Muscle layer of duodenum (tissue), 2 donors: ENCODE measurements at regions not wholly inside any gene's neighbourhood (a gene's known extent, or its start where the extent isn't known, plus 50 kb on each side); places are given as distances from the start of the nearest gene placed in this dataset.

Experiments
- H3K27ac ChIP-seq: one replicate; pipeline ENCODE4 v1.7.0; 2013; ENCODE audit warnings: mild to moderate bottlenecking, low read length
- H3K27me3 ChIP-seq: one replicate; pipeline ENCODE4 v1.7.0; 2013; ENCODE audit warnings: low read depth, mild to moderate bottlenecking, control low read depth, low read length
- H3K36me3 ChIP-seq, 2 donors: one replicate each; pipeline ENCODE4 v1.7.0; 2013; ENCODE audit warnings: low read length in 2 of 2, control low read depth in 1 of 2, mild to moderate bottlenecking in 1 of 2; ENCODE audit not compliant: insufficient read depth in 2 of 2, control insufficient read depth in 1 of 2
- H3K4me1 ChIP-seq, 2 donors: one replicate each; pipeline ENCODE4 v1.7.0; 2013; ENCODE audit warnings: low read length in 2 of 2, mild to moderate bottlenecking in 2 of 2, control low read depth in 1 of 2, moderate library complexity in 1 of 2; ENCODE audit not compliant: insufficient read depth in 2 of 2, control insufficient read depth in 1 of 2
- H3K4me3 ChIP-seq, 2 donors: one replicate each; pipeline ENCODE4 v1.7.0; 2013; ENCODE audit warnings: low read length in 2 of 2, low read depth in 1 of 2, mild to moderate bottlenecking in 1 of 2
- H3K9me3 ChIP-seq, 2 donors: one replicate each; pipeline ENCODE4 v1.7.0; 2013; ENCODE audit warnings: low read length in 2 of 2, control low read depth in 1 of 2, mild to moderate bottlenecking in 1 of 2; ENCODE audit not compliant: control insufficient read depth in 1 of 2
- donor health status: healthy.

DNA sequence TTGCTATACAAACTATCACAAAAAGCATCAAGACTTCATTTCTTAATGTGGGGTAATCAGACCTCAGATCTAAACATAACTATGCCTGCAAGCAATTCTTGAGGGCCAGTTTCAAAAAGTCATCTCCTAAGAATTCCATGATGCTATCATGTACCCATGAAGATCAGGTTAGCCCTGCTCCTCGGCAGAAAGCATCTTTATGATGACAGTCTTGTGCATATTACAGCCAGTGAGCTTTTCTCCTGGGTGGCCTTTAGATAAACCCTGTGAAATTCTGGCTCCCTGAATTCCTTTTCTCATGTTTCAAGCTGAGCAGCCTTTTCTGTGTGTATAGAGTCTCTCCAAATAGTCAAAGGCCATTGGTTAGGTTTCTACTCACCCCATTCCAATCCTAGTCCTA is 201.9 kb upstream of the MCTP2 start:
- Histone ChIP-seq H3K36me3 (no peaks in the 10 kb centered on the region), H3K9me3 (no peaks in the 10 kb centered on the region), H3K27me3 (no peaks in the 10 kb centered on the region), H3K27ac (peak overlapping the region; percentile 9), H3K4me1 (peaks cover 9 to 31% of the 10 kb centered on the region in 2 donors), H3K4me3 (no peak overlapping the region)

DNA sequence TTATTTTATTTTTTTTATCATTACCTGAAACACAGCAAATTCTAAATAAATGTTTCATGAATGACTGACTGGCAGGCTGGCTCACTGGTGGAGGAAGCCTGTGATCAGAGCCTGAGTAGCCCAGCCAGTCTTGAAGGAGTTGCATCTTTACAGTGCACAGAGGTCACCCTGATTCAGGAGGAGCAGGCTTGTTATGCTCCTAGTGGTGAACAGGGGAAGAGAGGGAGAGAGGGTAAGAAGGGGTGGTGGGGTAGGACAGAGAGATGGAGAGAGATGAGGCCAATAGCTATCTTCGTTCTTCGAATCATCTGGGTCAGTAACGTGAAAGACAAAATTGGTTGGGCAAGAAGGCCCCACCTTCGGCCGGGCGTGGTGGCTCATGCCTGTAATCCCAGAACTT is 202.6 kb upstream of the MCTP2 start:
- no peaks in the 10 kb centered on the region for H3K27me3 ChIP-seq
- H3K27ac ChIP-seq, result peak overlapping the region; percentile 5
- H3K36me3 ChIP-seq, result no peaks in the 10 kb centered on the region
- H3K4me1 ChIP-seq, result peaks cover 9 to 38% of the 10 kb centered on the region in 2 donors
- no peak overlapping the region for H3K4me3 ChIP-seq
- H3K9me3 ChIP-seq, result no peaks in the 10 kb centered on the region

DNA sequence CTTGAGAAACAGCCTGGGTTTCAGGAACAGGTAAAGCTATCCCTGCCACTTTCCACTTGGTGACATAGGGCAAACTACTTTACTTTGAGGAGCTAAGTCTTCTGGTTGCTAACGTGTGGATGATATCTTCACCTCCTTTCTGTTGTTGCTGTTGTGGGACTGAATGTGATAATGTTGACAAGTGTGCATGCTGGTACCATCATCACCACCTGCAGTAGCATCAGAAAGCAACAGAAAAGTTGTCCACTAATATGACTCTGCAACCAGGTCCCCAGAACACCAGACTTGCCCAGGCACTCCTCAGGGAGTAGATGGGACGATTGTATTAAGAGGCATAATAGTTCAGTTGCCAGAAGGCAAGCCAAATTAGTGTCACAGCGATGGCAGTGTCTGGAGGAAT is 203.2 kb upstream of the MCTP2 start:
- Histone ChIP-seq H3K27ac (no peak overlapping the region), H3K9me3 (no peaks in the 10 kb centered on the region), H3K4me3 (no peak overlapping the region), H3K36me3 (no peaks in the 10 kb centered on the region), H3K4me1 (peaks cover 9 to 45% of the 10 kb centered on the region in 2 donors), H3K27me3 (no peaks in the 10 kb centered on the region)

DNA sequence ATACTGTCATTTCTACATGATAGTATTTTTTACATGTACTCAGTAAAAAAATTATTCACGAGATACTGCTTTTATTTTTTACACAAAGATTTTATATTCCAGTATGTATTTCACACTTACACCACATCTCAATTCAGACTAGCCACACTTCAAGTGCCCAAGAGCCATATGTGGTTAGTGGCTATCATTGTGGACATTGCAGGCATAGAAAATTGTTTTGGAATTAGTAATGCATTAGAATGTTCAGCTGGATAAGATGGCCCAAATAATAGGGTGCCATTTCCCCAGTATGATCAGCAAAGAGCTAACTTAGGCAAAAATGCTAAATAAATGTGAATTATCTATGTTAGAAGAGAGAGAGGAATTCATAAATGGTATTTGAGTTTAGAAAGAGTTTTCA is 203.8 kb upstream of the MCTP2 start:
- Histone ChIP-seq H3K9me3 (no peaks in the 10 kb centered on the region), H3K36me3 (no peaks in the 10 kb centered on the region), H3K27ac (no peak overlapping the region), H3K4me3 (no peak overlapping the region), H3K4me1 (peaks cover 9 to 50% of the 10 kb centered on the region in 2 donors), H3K27me3 (no peaks in the 10 kb centered on the region)

DNA sequence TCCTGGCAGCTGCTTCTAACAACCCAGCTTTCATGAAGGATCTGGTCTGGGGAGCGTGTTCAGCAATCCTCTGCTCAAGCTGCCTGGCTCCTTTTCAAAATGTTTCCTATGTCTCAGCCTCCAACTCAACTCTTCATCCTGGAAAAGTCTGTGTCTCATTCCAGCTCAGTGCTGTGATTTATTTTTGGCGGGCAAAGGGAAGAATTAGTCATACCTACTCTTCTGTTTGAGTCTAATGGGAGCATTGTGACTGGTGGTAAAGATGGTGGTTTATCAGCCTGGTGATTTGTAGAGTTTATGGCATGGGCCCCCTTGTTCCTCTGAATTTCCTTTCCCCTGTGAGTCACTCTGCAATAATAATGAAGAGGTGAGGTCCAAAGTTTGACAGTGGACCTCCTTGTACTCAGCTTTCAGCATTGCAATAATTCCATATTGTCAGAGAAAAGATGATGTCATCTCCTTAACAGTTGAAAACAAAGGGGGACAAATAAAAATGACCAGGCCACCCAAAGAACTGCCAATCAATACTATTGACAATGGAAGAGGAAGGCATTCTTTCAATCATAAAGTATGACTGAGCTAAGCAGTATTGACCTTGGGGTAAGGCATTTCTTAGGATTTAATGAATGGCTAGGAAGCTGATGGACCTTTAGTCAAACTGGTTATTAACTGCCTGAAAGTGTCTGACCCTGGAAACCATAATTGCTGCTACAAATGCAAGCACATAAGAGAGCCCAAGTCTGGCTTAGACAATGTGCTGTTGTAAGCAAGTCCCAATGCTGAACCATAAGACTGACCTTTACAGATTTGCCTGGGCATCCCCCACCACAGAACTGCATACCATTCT is 204.7 kb upstream of the MCTP2 start:
- H3K4me3 ChIP-seq, result no peak overlapping the region
- H3K9me3 ChIP-seq, result no peaks in the 10 kb centered on the region
- H3K27ac ChIP-seq, result peak overlapping the region; percentile 59
- no peaks in the 10 kb centered on the region for H3K36me3 ChIP-seq
- H3K27me3 ChIP-seq, result no peaks in the 10 kb centered on the region
- H3K4me1 ChIP-seq, result peaks cover 9 to 49% of the 10 kb centered on the region in 2 donors

DNA sequence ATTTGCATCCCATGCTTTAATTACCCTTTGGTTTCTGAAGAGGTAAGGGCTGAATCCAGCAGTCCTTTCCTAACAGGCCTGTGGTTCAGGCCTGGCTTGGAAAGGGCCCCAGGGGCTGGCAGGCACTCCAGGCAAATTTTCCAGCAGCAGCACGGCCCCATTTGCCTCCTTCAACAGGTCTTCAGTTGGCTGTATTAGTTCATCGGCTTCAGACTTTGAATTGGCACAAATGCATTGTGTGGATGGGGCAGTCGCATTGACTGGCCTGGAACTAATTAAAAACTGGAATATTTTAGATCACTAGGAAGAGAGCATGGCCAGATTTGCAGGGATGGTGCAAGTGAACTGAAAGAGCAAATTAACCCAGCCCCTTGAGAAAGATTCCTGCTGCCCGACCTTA is 207.8 kb upstream of the MCTP2 start:
- Histone ChIP-seq H3K4me1 (peaks cover 9 to 41% of the 10 kb centered on the region in 2 donors), H3K27ac (no peak overlapping the region), H3K4me3 (no peak overlapping the region), H3K27me3 (no peaks in the 10 kb centered on the region), H3K36me3 (no peaks in the 10 kb centered on the region), H3K9me3 (no peaks in the 10 kb centered on the region)

DNA sequence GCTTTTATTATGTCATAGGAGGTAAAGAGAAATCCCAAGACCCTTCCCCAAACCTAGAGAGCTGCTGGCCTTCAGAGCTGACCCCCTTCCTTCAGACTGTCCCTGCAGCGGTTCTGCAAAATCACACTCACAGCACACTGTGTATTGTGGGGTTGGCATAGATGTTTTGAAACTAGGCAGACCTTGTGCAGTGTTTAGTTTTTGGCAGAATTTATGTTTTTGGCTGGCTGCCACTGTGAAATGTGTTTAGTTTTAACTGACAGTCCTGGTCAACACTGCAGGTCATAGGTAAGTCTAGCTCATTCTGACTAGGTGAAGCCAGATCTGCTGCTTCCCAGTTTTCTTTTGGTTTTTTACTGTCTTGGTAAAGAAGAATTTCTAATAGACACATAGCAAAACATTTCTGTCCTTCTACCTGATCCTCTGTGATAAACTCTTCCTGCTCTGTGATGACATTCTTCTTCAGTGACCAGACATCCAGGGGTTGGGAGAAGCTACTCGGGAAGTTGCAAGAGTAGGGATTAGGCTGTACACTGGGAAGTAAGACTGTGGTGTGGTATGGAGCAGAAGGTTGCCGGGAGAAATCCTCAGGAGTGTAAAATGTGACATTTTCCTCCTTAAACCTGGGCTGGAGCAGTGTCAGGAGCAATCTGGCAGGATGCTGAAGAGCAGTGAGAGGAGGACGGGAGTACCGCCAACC is 209.6 kb upstream of the MCTP2 start:
- H3K27me3 ChIP-seq, result no peaks in the 10 kb centered on the region
- H3K36me3 ChIP-seq, result no peaks in the 10 kb centered on the region
- H3K9me3 ChIP-seq, result no peaks in the 10 kb centered on the region
- peak overlapping the region; percentile 31 for H3K27ac ChIP-seq
- H3K4me1 ChIP-seq, result peaks cover 4 to 37% of the 10 kb centered on the region in 2 donors
- no peak overlapping the region for H3K4me3 ChIP-seq

DNA sequence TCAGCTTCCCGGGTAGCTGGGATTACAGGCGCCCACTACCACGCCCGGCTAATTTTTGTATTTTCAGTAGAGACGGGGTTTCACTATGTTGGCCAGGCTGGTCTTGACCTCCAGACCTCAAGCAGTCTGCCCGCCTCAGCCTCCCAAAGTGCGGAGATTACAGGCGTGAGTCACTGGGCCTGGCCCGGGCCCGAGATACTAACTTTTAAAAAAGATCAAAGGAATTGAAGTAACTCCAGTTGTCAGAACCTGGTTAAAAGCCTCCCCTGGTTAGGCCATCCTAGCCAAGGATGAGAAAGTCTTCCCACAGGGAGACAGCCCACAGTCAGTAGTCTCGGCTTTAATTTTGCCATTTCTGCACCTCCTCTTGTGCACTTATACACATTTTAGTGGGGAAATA is 212.3 kb upstream of the MCTP2 start:
- no peaks in the 10 kb centered on the region for H3K36me3 ChIP-seq
- H3K9me3 ChIP-seq, result peaks cover 0 to 3% of the 10 kb centered on the region in 2 donors
- peaks cover 0 to 22% of the 10 kb centered on the region in 2 donors for H3K4me1 ChIP-seq
- no peaks in the 10 kb centered on the region for H3K27me3 ChIP-seq
- H3K4me3 ChIP-seq, result no peak overlapping the region
- no peak overlapping the region for H3K27ac ChIP-seq

DNA sequence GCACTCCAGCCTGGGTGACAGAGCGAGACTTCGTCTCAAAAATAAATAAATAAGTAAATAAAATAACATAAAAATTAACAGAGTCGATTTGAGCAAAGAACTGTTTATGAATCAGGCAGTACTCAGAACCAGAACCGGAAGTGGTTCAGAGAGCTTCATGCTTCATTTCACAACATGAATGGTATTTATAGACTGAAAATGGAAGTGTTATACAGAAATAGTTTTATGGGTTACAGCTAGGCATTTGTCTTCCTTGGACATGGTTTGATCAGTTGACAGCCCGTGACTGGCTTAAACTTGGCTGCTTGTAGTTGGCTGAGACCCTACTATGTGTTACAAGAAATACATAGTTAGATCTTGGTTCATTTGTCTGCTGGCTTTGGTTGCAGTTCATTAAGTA is 216.0 kb upstream of the MCTP2 start:
- H3K4me1 ChIP-seq, result no peaks in the 10 kb centered on the region
- no peak overlapping the region for H3K4me3 ChIP-seq
- H3K9me3 ChIP-seq, result peaks cover 0 to 3% of the 10 kb centered on the region in 2 donors
- H3K27me3 ChIP-seq, result no peaks in the 10 kb centered on the region
- H3K36me3 ChIP-seq, result no peaks in the 10 kb centered on the region
- H3K27ac ChIP-seq, result no peak overlapping the region

DNA sequence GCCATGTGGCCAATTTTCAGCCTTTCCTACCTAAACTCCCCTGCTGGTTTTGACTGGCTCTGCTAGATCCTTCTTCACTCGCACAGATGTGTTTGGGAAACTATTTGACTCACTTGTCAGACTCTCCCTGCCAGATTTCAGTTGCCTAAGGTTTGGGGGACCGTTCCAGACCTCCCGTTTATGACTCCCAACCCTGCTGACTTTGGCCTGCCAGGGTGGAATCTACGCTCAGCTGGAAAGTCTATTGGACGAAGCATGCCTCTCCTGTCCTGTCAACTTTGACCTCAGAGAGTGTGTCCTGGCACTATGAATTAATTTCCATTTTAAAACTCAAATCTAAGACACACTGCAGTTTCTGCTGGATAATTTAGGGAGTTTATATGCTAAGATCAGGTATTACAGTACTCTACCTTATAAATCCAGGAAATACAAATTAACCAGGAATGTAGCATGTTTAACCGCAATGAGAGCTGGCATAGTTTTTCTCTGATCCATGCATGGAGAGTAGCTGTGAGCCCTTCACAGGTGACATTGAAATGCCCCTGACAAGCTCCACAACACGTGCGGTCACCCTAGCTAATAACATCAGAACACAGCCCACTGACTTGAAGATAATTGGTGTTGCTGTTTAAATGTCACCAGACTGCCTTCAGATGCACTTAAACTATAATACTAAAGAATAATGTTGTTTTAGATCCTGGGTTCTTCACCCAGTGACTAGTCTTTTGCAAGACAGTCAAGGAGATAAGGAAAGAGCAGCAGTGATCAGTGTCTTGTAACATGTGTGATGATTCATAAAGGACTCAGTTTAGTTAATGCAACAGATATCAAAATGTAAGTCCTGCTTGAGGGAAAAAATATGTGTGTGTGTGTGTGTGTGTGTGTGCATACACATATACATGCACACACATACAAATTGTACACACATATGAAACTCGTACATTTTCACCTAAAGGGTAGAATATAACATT is 223.0 kb upstream of the MCTP2 start:
- peaks cover 0 to 5% of the 10 kb centered on the region in 2 donors for H3K4me1 ChIP-seq
- no peaks in the 10 kb centered on the region for H3K27me3 ChIP-seq
- no peak overlapping the region for H3K27ac ChIP-seq
- H3K9me3 ChIP-seq, result no peaks in the 10 kb centered on the region
- no peaks in the 10 kb centered on the region for H3K36me3 ChIP-seq
- H3K4me3 ChIP-seq, result no peak overlapping the region

DNA sequence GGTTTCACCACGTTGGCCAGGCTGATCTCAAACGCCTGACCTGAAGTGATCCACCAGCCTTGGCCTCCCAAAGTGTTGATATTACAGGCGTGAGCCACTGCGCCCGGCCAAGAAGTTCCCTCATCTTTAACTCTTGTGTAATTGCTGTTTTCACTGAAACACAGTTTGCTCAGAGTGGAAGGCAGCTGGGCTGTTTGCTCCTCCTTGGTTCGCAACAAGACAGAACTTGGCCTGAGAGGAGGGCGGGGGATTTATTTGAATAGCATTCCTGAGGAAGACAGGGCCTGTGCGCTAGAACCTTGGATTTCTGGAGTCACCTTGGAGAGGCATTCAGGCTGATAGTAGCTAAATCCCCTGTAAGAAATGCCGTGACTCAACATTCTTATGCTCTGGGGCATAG is 226.7 kb upstream of the MCTP2 start:
- no peaks in the 10 kb centered on the region for H3K9me3 ChIP-seq
- no peaks in the 10 kb centered on the region for H3K27me3 ChIP-seq
- H3K4me3 ChIP-seq, result no peak overlapping the region
- peaks cover 0 to 5% of the 10 kb centered on the region in 2 donors for H3K4me1 ChIP-seq
- no peaks in the 10 kb centered on the region for H3K36me3 ChIP-seq
- no peak overlapping the region for H3K27ac ChIP-seq
